Posterior vena cava (tissue), 2 donors: ENCODE measurements at regions not wholly inside any gene's neighbourhood (a gene's known extent, or its start where the extent isn't known, plus 50 kb on each side); places are given as distances from the start of the nearest gene placed in this dataset.

Source experiments
- DNase-seq: peaks from one replicate; pipeline ENCODE4 v3.0.0-alpha.2; 2020; ENCODE audit warnings: low spot score
- intact Hi-C, 2 donors: fragments of 100-400 bp; cut with DNase I; formaldehyde crosslinking; loops; one replicate each; pipeline versions ENCODE4 v1.14.1 to v1.14.2; 2022 to 2023
- donor health status: DM: yes; HTN: yes; CAD: no.
- donor health status: DM: yes; HTN: yes; CAD: no.

- DNase-seq, result no peak
- intact Hi-C loops, result no loop called here
Observed at GRCh38 chr5:165263536-165263935, 1758.1 kb downstream of the MAT2B start.

GRCh38 chr5:165266939-165267338 lies 1761.5 kb downstream of the MAT2B start:
- no peak for DNase-seq
- intact Hi-C loops, result no loop called here

GRCh38 chr5:165272436-165272835 lies 1767.0 kb downstream of the MAT2B start:
- intact Hi-C loops, result no loop called here
- no peak for DNase-seq

- no peak for DNase-seq
- intact Hi-C loops, result no loop called here
Observed at GRCh38 chr5:165277661-165278060, 1772.2 kb downstream of the MAT2B start.

DNA sequence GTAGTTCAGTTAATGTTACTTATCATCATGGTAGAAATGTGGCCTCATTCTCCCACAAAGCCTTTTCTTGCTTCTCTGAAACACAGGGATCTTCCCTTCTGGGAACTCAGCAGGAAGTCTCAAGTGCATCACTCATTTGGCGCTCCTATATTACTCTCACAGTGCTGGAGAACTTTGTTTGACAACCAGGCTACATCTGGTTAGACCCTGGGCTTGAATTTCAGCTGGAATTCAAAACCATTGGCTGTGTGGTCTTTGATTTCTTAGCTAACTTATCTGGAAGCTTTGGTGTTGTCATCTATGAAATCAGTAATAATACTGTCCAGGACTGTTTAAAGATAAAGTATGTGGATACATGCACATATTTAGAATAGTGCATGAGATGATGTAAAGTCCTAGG lies 1777.1 kb downstream of the MAT2B start:
- DNase-seq, result no peak

DNA sequence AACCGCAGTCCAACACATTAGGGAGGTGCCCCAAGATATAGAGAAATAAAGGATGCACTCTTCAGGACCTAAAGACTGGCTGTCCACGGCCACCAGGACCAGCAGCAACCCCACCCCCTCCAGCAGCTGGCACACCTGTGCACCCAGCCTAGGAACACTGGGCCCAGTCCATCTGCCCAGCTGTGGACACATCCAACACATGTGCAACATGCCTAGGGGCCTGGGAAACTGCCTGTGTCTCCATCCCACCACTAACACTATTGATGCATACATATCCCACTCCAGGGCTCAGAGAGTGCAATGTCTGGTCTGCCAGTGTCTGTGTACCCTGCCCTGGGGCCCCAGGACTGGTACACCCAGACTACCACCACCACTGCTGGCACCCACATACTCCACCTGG lies 1781.3 kb downstream of the MAT2B start:
- DNase-seq, result no peak
- intact Hi-C loops, result no loop called here

More for the DNA sequence above, 1777.1 kb downstream of the MAT2B start:
- intact Hi-C loops, result no loop called here

GRCh38 chr5:165290535-165290934 lies 1785.1 kb downstream of the MAT2B start:
- no peak for DNase-seq
- intact Hi-C loops, result no loop called here

DNA sequence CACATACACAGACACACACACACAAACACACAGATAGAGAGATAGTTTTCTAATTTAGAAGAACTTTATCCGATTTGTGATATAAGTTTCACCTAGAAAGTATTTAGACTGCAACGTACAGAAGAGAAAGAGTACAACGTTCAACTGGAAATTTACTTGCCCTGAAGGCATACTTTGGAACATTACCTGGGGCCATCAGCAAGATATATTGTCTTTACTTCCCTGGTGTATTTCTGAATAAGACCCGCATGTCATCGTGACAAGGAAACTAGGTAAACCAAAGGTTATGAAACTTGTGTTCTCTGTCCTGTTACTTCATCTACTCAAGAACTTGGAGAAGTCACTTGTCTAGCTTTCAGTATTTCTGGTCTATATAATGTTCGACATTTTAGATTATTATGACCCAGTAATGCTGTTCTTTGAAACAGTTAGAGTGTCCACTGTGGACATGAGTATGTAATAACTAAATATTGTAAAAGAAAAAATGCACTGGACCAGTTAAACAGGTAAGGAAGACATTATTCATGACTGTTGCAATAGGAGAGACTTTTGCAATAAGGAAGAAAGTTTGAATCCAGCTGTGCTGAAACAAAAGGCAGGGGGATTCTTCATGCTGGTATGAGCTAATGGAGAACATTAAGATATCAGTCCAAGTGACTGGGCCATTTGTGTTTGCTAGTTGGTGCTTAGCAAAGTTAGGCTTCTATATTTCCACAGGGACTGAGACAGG lies 1791.1 kb downstream of the MAT2B start:
- DNase-seq, result no peak
- intact Hi-C loops, result no loop called here

- DNase-seq, result no peak
- intact Hi-C loops, result no loop called here
Observed at GRCh38 chr5:165304193-165304827, 1798.9 kb downstream of the MAT2B start.

DNA sequence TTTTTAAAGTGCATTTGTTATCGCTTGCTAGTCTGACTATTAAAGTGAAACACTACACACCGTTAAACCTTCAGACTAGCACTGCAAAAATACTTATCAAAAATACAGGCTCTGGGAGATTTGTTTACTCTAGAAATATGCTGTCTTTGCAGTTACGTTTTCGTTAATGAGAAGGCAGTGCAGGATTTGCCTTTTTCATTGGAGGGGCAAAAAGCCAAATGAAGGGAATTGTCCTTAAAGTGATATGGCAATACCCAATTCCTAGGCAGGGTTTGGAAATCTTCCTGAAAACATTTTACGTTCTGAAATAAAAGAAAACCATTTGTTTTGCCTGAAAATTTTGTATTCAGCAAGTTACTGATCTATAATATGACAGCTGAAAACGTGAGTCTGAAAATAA lies 1800.2 kb downstream of the MAT2B start:
- no peak for DNase-seq
- intact Hi-C loops, result no loop called here

DNA sequence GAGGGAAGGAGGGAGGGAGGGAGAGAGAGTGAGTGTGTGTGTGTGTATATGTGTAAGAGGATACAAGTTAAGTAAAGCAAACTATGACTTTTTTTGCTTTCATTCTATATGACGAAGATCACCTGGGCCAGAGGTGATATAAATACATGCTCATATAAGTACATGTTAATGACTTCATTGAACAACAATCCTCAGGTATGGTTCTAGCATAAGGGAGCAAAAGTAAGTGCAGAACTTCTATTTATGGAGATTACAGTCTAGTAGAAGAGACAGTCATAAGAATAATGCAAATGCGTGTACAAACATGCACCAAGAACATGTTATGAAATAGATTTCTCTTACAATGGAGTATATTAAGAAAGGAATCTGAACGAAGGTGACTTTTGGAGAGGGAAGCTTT lies 1804.0 kb downstream of the MAT2B start:
- no peak for DNase-seq
- intact Hi-C loops, result no loop called here

DNA sequence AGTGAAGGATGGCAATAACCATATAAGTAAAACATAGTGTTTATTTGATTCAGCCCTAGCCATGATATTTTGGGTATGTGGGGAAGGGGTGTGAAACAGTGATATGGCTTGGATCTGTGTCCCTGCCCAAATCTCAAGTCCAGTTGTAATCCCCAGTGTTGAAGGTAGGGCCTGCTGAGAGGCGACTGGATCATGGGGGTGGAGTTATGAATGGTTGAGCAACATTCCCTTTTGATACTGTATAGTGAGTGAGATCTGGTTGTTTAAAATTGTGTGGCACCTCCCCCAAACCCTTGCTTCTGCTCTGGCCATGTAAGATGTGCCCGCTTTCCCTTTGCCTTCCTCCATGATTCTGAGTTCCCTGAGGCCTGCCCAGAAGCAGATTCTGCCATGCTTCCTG lies 1804.6 kb downstream of the MAT2B start:
- intact Hi-C loops, result no loop called here
- DNase-seq, result no peak

DNA sequence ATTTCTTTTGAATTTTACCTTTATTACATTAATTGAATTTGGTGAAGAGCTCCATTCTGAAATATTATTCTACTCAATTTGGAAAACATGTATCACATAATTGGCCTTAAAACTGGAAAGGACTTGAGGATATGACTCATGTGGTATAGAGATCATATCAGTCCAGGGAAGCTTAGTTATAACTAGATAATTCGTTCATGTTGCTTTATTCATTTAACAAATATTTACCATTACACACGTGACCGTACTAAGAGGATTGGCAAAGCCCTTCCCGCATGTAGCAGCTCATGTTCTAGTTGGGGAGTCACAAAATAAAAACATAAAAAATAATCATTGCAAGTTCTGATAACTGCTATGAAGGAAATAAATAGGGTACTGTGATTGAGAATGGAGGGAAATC lies 1816.5 kb downstream of the MAT2B start:
- no peak for DNase-seq
- intact Hi-C loops, result no loop called here

DNA sequence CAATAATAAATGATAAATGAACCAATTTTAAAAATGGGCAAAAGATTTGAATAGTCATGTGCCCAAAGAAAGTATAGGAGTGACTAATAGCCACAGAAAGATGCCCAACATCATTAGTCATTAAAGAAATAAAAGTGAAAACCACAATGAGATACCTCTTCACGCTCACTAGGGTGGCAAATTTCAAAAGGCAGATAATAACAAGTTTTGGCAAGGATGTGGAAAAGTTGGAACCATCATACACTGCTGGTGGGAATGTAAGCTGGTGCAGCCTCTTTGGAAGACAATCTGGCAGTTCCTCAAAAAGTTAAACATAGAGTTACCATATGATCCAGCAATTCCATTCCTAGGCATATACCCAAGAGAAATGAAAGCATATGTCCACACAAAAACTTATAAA lies 1819.8 kb downstream of the MAT2B start:
- no peak for DNase-seq
- intact Hi-C loops, result no loop called here

- DNase-seq, result no peak
- intact Hi-C loops, result no loop called here
Observed at GRCh38 chr5:165327631-165328030, 1822.2 kb downstream of the MAT2B start.

GRCh38 chr5:165328846-165329245 lies 1823.4 kb downstream of the MAT2B start:
- no peak for DNase-seq

GRCh38 chr5:165333623-165334022 lies 1828.2 kb downstream of the MAT2B start:
- intact Hi-C loops, result no loop called here

More at GRCh38 chr5:165328846-165329245, 1823.4 kb downstream of the MAT2B start:
- intact Hi-C loops, result no loop called here

GRCh38 chr5:165334201-165334600 lies 1828.8 kb downstream of the MAT2B start:
- no peak for DNase-seq
- intact Hi-C loops, result no loop called here

More at GRCh38 chr5:165333623-165334022, 1828.2 kb downstream of the MAT2B start:
- DNase-seq, result no peak

DNA sequence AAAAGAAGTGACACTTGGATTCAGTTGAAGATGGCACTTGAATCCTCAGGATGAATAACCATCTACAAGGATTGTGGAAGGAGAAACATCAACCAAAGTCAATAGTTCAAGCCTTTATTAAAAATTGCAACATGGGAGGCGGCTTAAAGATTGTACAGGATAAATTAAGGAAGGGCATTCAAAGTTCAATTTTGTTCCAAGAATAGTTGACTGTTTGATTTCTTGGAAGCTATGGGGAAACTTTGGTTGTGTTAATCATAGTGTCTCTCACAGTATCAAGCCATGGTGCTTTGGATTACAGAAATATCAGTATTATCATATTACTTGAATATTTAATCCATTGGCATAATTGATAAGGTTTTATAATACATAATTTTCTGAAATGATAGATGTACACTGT lies 1844.3 kb downstream of the MAT2B start:
- no peak for DNase-seq
- intact Hi-C loops, result loop anchor here in 1 of 2 donors (10.0 kb wide), 1 partner anchor 45 kb away; no protein-coding TSS in a partner anchor

- DNase-seq, result no peak
- intact Hi-C loops, result no loop called here
Observed at GRCh38 chr5:165351342-165351741, 1845.9 kb downstream of the MAT2B start.

DNA sequence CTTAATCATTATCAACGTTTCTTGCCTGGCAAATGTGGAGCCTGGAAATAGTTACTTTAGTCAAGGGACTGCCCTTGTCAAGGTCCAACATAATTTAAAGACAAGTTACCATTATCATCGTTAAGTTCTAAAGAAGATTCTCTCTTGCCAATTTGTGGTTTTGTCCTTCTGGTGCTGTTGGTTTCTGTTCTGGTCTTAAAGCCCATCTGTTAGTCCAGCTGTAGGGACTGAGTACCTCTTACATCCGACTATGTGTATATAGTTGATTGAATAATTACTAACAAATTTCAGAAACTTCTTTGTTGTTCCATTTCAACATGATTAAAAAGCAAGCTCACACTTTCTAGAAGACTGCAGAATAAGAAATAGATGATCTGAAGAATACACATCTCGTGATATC lies 1854.9 kb downstream of the MAT2B start:
- intact Hi-C loops, result no loop called here
- no peak for DNase-seq
